GM12873 (cell line): ENCODE measurements at regions not wholly inside any gene's neighbourhood (a gene's known extent, or its start where the extent isn't known, plus 50 kb on each side); places are given as distances from the start of the nearest gene placed in this dataset.

ENCODE experiments used
- TF ChIP-seq, protein P1 (sequence below): IDR thresholded peaks from 2 replicates; pipeline ENCODE4 v1.5.1; 2012; ENCODE audit warnings: low read depth, mild to moderate bottlenecking, moderate library complexity, low read length, control low read depth; ENCODE audit not compliant: insufficient read depth; ENCODE audit errors: missing control alignments

DNA sequence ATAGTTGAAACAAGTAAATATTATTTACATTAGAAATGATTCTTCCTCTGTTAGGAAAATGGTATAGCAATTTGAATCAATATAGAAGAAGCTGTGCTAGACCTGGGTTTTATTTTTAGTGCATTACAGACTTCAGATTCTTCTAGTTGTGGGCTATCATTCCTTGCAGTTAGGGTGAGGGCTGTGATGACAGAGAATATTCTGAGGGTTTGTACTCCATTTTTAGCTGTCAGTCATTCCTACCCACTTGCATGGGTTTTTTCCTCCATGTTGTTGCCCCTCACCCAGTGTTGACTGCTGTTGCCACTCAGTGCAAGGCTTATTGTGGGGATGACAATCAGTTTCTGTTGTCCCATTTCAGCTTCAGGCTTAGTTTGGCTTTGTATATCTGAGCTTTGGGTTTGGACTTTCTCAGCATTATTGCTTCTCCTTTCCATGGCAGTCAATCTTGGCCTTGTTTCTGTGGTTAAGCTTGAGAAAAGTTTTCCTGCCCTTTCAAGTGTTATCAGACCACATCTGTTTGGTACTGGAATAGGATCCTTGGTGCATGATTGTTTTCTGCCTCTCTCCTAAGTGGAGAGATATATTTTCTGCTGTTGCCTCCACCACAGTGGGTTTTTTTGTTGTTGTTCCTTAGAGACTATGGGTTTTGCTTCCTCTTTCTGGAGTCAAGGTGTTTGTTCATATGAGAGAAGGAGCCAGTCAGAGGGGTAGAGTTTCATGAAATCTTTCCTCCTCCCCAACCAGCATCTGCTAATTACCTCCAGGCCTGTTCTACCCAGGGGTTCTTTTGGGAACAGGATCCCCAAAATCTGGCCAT lies 312.7 kb upstream of the CWC22 start:
- TF ChIP-seq, protein P1, sequence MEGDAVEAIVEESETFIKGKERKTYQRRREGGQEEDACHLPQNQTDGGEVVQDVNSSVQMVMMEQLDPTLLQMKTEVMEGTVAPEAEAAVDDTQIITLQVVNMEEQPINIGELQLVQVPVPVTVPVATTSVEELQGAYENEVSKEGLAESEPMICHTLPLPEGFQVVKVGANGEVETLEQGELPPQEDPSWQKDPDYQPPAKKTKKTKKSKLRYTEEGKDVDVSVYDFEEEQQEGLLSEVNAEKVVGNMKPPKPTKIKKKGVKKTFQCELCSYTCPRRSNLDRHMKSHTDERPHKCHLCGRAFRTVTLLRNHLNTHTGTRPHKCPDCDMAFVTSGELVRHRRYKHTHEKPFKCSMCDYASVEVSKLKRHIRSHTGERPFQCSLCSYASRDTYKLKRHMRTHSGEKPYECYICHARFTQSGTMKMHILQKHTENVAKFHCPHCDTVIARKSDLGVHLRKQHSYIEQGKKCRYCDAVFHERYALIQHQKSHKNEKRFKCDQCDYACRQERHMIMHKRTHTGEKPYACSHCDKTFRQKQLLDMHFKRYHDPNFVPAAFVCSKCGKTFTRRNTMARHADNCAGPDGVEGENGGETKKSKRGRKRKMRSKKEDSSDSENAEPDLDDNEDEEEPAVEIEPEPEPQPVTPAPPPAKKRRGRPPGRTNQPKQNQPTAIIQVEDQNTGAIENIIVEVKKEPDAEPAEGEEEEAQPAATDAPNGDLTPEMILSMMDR: no peak

DNA sequence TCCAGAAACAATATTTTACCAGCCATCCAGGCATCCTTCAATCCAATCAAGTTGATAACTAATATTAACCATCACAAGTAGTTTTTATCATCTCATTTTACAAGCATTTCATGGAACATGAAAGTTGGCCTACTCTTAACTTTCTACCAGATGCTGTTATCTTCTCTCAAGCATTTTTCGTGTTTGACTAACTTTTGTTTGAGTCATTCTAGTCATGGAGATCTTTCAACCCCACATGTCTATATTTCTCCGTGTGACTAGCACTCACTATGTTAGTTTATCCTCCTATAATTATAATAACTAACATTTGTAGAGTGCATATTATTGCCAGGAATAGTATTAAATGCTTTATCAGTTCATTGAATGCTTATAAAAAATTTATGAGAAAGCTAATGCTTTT lies 307.0 kb upstream of the CWC22 start:
- TF ChIP-seq, protein P1: no peak

DNA sequence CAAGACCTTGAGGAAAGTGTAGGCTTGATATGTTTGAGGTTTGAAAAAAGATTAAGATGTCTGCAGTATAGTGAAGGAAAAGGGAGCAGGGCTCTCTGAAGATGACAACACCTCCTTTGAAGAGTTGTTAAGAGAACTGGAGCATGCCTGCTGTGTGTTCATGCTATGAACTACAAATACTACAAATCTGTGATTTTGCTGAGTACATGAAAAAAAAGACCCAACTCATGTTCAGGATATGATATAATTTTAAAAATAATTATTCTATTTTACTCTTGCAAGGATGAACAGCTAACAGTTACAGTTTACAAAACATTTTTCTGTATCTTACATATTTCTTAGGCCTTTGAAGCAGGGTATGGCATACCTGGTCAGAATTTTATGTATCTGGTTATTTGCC lies 305.4 kb upstream of the CWC22 start:
- TF ChIP-seq, protein P1: no peak

DNA sequence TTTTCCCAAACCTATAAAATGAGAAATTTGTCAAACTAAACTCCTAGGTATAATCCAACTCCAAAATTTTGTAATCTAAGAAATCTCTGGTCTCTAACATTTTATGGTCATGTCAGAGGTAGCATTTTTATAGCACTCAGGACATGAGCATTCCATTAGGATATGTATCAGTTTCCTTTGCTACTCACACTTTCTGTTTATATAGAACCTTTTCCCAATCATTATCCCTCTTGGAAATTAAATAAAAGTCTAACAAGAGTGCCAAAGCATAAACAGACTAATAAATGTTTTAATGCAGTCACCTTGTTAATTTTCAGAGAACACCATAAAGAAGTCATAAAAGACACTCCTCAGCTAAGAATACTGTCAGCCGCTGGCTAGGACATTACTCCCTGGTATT lies 300.0 kb upstream of the CWC22 start:
- TF ChIP-seq, protein P1: no peak

DNA sequence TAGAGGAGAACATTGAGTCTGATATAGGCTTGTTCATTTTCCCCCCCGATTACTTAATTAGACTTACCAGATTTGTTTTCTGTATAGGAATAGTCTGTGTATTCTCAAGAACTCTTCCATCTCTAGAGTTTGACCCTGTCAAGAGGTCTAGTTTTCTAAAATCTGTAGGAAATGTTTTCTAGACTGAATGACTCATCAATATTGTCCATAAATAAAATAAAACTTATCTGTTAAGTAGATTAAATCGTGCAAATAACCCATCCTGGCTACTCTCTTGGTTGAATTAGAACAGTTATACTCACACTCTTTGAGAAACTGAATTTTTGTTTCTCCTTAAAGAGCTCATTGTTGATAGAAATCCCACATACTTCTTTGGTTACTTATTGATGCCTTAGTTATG lies 299.2 kb upstream of the CWC22 start:
- TF ChIP-seq, protein P1: no peak

DNA sequence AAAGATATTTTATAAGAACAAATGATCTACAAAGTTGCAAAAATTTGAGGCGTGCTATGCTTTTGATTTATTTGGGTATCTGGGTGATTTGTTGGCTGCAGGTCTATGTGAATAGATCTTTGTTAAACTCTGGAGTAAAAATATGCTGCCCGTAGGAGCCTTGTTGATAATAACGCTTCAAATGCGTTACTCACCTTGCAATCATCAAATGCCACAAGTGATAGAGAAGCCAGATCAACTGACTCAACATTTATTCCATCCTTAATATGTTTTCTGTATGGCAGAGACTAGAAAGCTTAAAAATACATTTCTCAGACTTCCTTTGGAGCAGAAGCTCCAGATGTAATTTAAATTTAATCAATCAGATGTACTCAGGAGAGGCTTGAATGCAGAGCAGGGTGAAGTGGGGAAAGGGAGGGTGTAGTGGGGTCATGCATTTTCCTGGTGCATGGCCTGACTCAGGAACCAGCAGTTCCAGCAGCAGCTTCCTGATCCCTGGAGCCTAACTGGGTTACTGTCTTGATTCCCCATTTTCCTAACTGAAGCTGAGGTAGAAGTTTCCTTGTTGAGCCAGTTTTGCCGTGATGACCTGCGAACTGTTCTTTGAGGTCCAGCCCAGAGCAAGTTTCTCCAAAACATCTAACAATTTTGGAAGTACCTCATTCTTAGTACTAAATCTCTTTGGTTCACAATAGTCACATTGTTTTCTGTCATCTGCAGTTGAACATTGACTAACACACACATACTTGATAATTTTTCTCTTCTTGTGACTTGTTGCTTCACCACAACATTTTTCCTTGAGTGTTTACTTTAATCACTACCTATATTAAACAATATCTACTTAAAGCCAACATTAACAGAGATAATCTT lies 284.7 kb upstream of the CWC22 start:
- TF ChIP-seq, protein P1: no peak

DNA sequence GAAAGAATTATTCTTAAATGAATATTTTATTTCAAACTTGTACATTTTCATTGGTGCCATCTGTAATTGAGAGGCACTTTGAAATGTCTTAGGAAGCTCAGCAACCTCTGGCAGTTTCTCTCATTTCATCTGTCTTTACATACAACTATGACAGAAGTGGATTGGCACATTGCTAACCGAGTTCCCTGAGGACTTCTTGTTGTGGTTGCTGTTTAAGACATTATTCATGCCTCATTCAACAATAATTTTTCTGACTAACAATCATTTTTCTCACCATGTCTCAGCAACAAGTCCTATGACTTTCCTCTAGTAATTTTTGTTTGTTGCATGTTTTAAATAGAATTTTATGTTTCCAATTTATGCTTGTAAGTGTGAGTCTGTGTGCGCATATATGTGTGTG lies 284.0 kb upstream of the CWC22 start:
- TF ChIP-seq, protein P1: no peak
